ENCODE measurements at regions not wholly inside any gene's neighbourhood (a gene's known extent, or its start where the extent isn't known, plus 50 kb on each side); places are given as distances from the start of the nearest gene placed in this dataset.

DNA sequence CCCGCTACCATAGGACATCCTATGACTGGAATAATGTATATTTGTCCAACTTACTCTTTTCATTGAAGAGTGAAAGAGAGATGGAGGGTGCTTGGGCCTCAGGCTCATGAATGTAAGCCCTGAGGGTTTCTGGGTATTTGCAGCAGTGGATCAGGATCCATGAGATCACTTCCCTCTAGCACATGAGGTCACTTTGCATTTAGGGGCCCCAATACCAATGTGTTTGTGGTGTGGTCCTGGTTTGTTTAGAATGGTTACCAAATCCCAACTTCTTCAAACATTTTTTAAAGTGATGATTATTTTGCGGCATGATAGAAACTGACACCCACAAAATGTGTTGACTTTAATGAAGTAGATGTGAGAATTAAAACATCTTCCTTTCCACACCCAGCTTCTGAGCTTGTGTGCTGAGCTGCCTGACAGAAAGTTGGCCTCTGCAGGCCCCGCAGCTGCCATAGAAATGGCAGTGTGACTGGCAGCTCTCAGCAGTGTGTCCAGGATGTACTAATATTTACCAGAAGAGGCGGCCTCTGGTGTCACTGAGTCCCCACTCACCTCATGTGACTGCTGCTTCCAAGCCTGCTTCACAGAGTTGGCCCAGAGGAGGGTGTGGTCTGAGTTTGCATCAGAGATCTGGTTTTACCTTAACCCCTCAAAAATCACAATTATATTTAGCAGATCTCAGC lies 447.6 kb upstream of the NPVF start:
- intact Hi-C loops (cut with micrococcal nuclease) = no loop called here
- H3K9me3 ChIP-seq (replicated peaks; ENCODE audit: control insufficient read depth, insufficient read depth, low read length) = no peaks in the 10 kb centered on the region
- H3K4me1 ChIP-seq (ENCODE audit: control insufficient read depth, extremely low read depth, insufficient read depth, low read length) = no peaks in the 10 kb centered on the region
- CTCF ChIA-PET = no interaction called here
- H3K27ac ChIP-seq (ENCODE audit: insufficient read depth, low read depth, low read length) = no peak overlapping the region
- POLR2A ChIA-PET = no interaction called here
- no peak for FAIRE-seq
- no TSS peak for BruUV-seq (replicated peaks)
- no peak overlapping the region for H3K9ac ChIP-seq (replicated peaks; ENCODE audit: extremely low read depth, insufficient read depth, low read length)
- dilution Hi-C loops (cut with MboI; ENCODE audit: extremely low pct_ligation_motif_present, low sequenced_read_pairs) = no loop called here
- no peak overlapping the region for H2AFZ ChIP-seq (ENCODE audit: low read depth, low read length)
- H3K4me2 ChIP-seq (ENCODE audit: insufficient read depth, low read length) = no peak overlapping the region
- no peak overlapping the region for H3K4me3 ChIP-seq (replicated peaks in 1 of 3; ENCODE audit: insufficient read depth in 1 of 3, low read depth in 1 of 3, low read length in 3 of 3)
- TF ChIP-seq POLR2AphosphoS5 (IDR thresholded peaks at IDR 0.05; ENCODE audit: insufficient read depth, low read depth, low read length) (no peak), MAX (IDR thresholded peaks at IDR 0.05; ENCODE audit: insufficient read depth, insufficient read length) (no peak), FOS (IDR thresholded peaks at IDR 0.05; ENCODE audit: borderline replicate concordance, insufficient read depth, low read length) (no peak)
- no peaks in the 10 kb centered on the region for H3K27me3 ChIP-seq (ENCODE audit: control insufficient read depth in 2 of 2, insufficient read depth in 2 of 2, low read length in 2 of 2)
- no peaks in the 10 kb centered on the region for H3K36me3 ChIP-seq (ENCODE audit: control insufficient read depth in 2 of 2, extremely low read depth in 1 of 2, insufficient read depth in 2 of 2, low read length in 2 of 2)
- no peak for DNase-seq (ENCODE audit: low read depth, low spot score)
- no peaks in the 10 kb centered on the region for H3K79me2 ChIP-seq (ENCODE audit: control insufficient read depth, insufficient read depth, low read length)
- no peaks in the 10 kb centered on the region for H4K20me1 ChIP-seq (replicated peaks; ENCODE audit: control insufficient read depth, extremely low read depth, insufficient read depth, low read length)
- no peaks in the 10 kb centered on the region for H3K9me1 ChIP-seq (replicated peaks; ENCODE audit: control insufficient read depth, extremely low read depth, insufficient read depth, low read length)

DNA sequence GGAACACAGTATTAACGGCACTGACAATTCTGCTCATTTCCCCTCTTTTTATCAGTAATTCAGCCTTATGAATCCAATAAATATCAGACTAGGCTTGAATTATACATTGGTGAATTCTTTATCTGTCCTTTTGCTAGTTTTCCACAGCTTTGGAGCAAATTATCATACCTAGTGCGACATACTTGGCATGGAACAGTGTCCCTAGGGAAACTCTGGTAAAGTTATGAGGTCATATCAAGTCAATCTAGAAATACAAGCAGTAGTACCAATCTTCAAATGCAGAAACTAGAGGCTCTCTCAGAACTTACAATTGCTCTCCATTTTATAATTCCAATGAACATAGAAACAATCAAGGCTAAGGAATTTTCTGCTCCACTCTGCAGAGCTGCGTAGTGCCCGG lies 449.3 kb upstream of the NPVF start:
- Histone ChIP-seq H3K4me2 (ENCODE audit: insufficient read depth, low read length) (no peak overlapping the region), H3K4me1 (ENCODE audit: control insufficient read depth, extremely low read depth, insufficient read depth, low read length) (no peaks in the 10 kb centered on the region), H3K79me2 (ENCODE audit: control insufficient read depth, insufficient read depth, low read length) (no peaks in the 10 kb centered on the region), H3K9ac (replicated peaks; ENCODE audit: extremely low read depth, insufficient read depth, low read length) (no peak overlapping the region), H3K27me3 (ENCODE audit: control insufficient read depth in 2 of 2, insufficient read depth in 2 of 2, low read length in 2 of 2) (no peaks in the 10 kb centered on the region), H3K4me3 (replicated peaks in 1 of 3; ENCODE audit: insufficient read depth in 1 of 3, low read depth in 1 of 3, low read length in 3 of 3) (no peak overlapping the region), H3K9me3 (replicated peaks; ENCODE audit: control insufficient read depth, insufficient read depth, low read length) (no peaks in the 10 kb centered on the region), H3K36me3 (ENCODE audit: control insufficient read depth in 2 of 2, extremely low read depth in 1 of 2, insufficient read depth in 2 of 2, low read length in 2 of 2) (no peaks in the 10 kb centered on the region), H4K20me1 (replicated peaks; ENCODE audit: control insufficient read depth, extremely low read depth, insufficient read depth, low read length) (no peaks in the 10 kb centered on the region), H3K9me1 (replicated peaks; ENCODE audit: control insufficient read depth, extremely low read depth, insufficient read depth, low read length) (no peaks in the 10 kb centered on the region), H3K27ac (ENCODE audit: insufficient read depth, low read depth, low read length) (no peak overlapping the region), H2AFZ (ENCODE audit: low read depth, low read length) (no peak overlapping the region)
- TF ChIP-seq POLR2AphosphoS5 (IDR thresholded peaks at IDR 0.05; ENCODE audit: insufficient read depth, low read depth, low read length) (no peak), POLR2A (IDR thresholded peaks at IDR 0.05; ENCODE audit: low read depth, low read length) (no peak), GATA2 (IDR thresholded peaks at IDR 0.05; ENCODE audit: insufficient read depth, insufficient read length, low read depth, low read length) (no peak), EZH2 (IDR thresholded peaks at IDR 0.05; ENCODE audit: borderline replicate concordance, low read depth, low read length, severe bottlenecking) (no peak), MYC (IDR thresholded peaks at IDR 0.05; ENCODE audit: low read depth, low read length) (no peak), MAX (IDR thresholded peaks at IDR 0.05; ENCODE audit: insufficient read depth, insufficient read length) (no peak), FOS (IDR thresholded peaks at IDR 0.05; ENCODE audit: borderline replicate concordance, insufficient read depth, low read length) (no peak), JUN (IDR thresholded peaks at IDR 0.05; ENCODE audit: borderline replicate concordance, insufficient read depth, insufficient read length, low read depth) (no peak), CTCF (IDR thresholded peaks at IDR 0.05; ENCODE audit: extremely low read depth in 1 of 2, insufficient read depth in 1 of 2, low read depth in 1 of 2, low read length in 2 of 2) (no peak)
- dilution Hi-C loops (cut with MboI; ENCODE audit: extremely low pct_ligation_motif_present, low sequenced_read_pairs) (no loop called here), intact Hi-C loops (cut with micrococcal nuclease) (no loop called here)
- CTCF ChIA-PET = no interaction called here
- BruUV-seq (replicated peaks) = no TSS peak
- FAIRE-seq = no peak
- DNase-seq (ENCODE audit: low read depth, low spot score) = no peak
- POLR2A ChIA-PET = no interaction called here
